Trophoblast cell (in vitro differentiated cells and primary cell): ENCODE measurements at regions not wholly inside any gene's neighbourhood (a gene's known extent, or its start where the extent isn't known, plus 50 kb on each side); places are given as distances from the start of the nearest gene placed in this dataset.

Experiments
- DNase-seq, 2 donors: peaks; one replicate each; pipeline ENCODE4 v3.0.0-alpha.2; 2016
- H2AFZ ChIP-seq: 2 replicates; pipeline ENCODE4 v1.6.1; 2013; ENCODE audit warnings: low read length, moderate library complexity, mild to moderate bottlenecking; ENCODE audit not compliant: insufficient read depth, poor library complexity
- H2AK5ac ChIP-seq: 2 replicates; pipeline ENCODE4 v1.6.1; 2013; ENCODE audit warnings: mild to moderate bottlenecking, low read length
- H2BK120ac ChIP-seq: 2 replicates; pipeline ENCODE4 v1.6.1; 2013; ENCODE audit warnings: low read length, mild to moderate bottlenecking, moderate library complexity; ENCODE audit not compliant: insufficient read depth, poor library complexity
- H2BK12ac ChIP-seq: 2 replicates; pipeline ENCODE4 v1.6.1; 2013; ENCODE audit warnings: mild to moderate bottlenecking, low read length, moderate library complexity
- H2BK5ac ChIP-seq: 2 replicates; pipeline ENCODE4 v1.6.1; 2013; ENCODE audit warnings: low read length, low read depth, moderate library complexity, mild to moderate bottlenecking; ENCODE audit not compliant: poor library complexity
- H3K14ac ChIP-seq: 2 replicates; pipeline ENCODE4 v1.6.1; 2013; ENCODE audit warnings: mild to moderate bottlenecking, low read length
- H3K18ac ChIP-seq: 2 replicates; pipeline ENCODE4 v1.6.1; 2013; ENCODE audit warnings: mild to moderate bottlenecking, low read length
- H3K23ac ChIP-seq: 2 replicates; pipeline ENCODE4 v1.6.1; 2013; ENCODE audit warnings: low read length
- H3K27ac ChIP-seq: 2 replicates; pipeline ENCODE4 v1.5.1; 2013; ENCODE audit warnings: low read depth, mild to moderate bottlenecking, inconsistent platforms, low read length, moderate library complexity
- H3K27me3 ChIP-seq: 2 replicates; pipeline ENCODE4 v1.6.1; 2013; ENCODE audit warnings: inconsistent platforms, mild to moderate bottlenecking, low read length, moderate library complexity; ENCODE audit not compliant: insufficient read depth
- H3K36me3 ChIP-seq, 2 experiments: 1 replicate in 1 of 2; 2 replicates in 1 of 2; pipeline ENCODE4 v1.6.1; 2013; ENCODE audit warnings: low read length in 2 of 2, mild to moderate bottlenecking in 2 of 2, moderate library complexity in 1 of 2; ENCODE audit not compliant: insufficient read depth in 2 of 2, control insufficient read depth in 1 of 2
- H3K4ac ChIP-seq: 2 replicates; pipeline ENCODE4 v1.6.1; 2013; ENCODE audit warnings: low read depth, mild to moderate bottlenecking, low read length, moderate library complexity
- H3K4me1 ChIP-seq, 2 experiments: 1 replicate in 1 of 2; 2 replicates in 1 of 2; pipeline ENCODE4 v1.6.1; 2013; ENCODE audit warnings: low read length in 2 of 2, mild to moderate bottlenecking in 2 of 2, moderate library complexity in 1 of 2; ENCODE audit not compliant: insufficient read depth in 2 of 2, control insufficient read depth in 1 of 2
- H3K4me2 ChIP-seq: 2 replicates; pipeline ENCODE4 v1.6.1; 2013; ENCODE audit warnings: inconsistent platforms, mild to moderate bottlenecking, low read length, moderate library complexity
- H3K4me3 ChIP-seq: 2 replicates; pipeline ENCODE4 v1.5.1; 2013; ENCODE audit warnings: mild to moderate bottlenecking, low read depth, low read length, inconsistent platforms
- H3K79me1 ChIP-seq: one replicate; pipeline ENCODE4 v1.6.1; 2013; ENCODE audit warnings: low read length
- H3K79me2 ChIP-seq: 2 replicates; pipeline ENCODE4 v1.6.1; 2013; ENCODE audit warnings: low read length, mild to moderate bottlenecking; ENCODE audit not compliant: control insufficient read depth, insufficient read depth, poor library complexity
- H3K9ac ChIP-seq: 2 replicates; pipeline ENCODE4 v1.6.1; 2013; ENCODE audit warnings: mild to moderate bottlenecking, low read length
- H3K9me3 ChIP-seq: 2 replicates; pipeline ENCODE4 v1.6.1; 2013; ENCODE audit warnings: low read depth, mild to moderate bottlenecking, control low read depth, inconsistent platforms, low read length; ENCODE audit not compliant: insufficient read depth
- H4K12ac ChIP-seq: 2 replicates; pipeline ENCODE4 v1.6.1; 2013; ENCODE audit warnings: low read depth, mild to moderate bottlenecking, low read length, moderate library complexity
- H4K8ac ChIP-seq: 2 replicates; pipeline ENCODE4 v1.6.1; 2013; ENCODE audit warnings: low read depth, mild to moderate bottlenecking, low read length, moderate library complexity
- H4K91ac ChIP-seq: one replicate; pipeline ENCODE4 v1.6.1; 2013; ENCODE audit warnings: low read depth, mild to moderate bottlenecking, low read length, moderate library complexity
- whole genome bisulfite sequencing: extraction: QIAGEN DNeasy Blood & Tissue Kit; methylation state at CpG from one replicate; pipeline ENCODE4 v1.1.7; 2013; ENCODE audit warnings: missing lambda C conversion rate; ENCODE audit not compliant: insufficient read length, insufficient coverage; ENCODE audit errors: extremely low coverage; 5-methylcytosine and 5-hydroxymethylcytosine counted together

DNA sequence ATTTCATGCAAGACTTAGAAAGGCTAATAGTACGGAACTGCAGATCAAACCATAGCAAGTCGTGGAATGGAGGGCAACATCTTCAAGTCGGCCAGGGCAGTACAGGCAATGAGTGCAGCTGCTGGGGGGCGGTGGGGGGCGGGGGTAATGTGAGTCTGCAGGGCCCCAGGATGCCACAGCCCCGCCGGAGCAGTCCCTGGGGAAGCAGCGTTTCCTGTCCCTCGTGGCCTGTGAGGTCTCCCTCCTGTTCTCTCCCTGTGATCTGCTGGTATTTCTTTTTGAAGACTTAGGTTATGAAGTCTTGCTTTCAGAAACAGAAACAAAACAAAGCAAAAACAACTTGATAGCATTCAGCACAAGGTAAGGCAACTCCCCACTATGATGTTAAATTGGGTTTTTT is 351.9 kb downstream of the FOXA2 start:
- H3K36me3 ChIP-seq: no peaks in the 10 kb centered on the region
- H2BK5ac ChIP-seq: no peak overlapping the region
- no peak overlapping the region for H3K9ac ChIP-seq
- no peaks in the 10 kb centered on the region for H3K79me2 ChIP-seq
- no peak overlapping the region for H3K18ac ChIP-seq
- no peaks in the 10 kb centered on the region for H3K9me3 ChIP-seq
- no peaks in the 10 kb centered on the region for H3K27me3 ChIP-seq
- no peak overlapping the region for H4K91ac ChIP-seq
- H4K12ac ChIP-seq: no peak overlapping the region
- no peak overlapping the region for H2AK5ac ChIP-seq
- no peaks in the 10 kb centered on the region for H3K79me1 ChIP-seq
- no peak overlapping the region for H3K14ac ChIP-seq
- no peak overlapping the region for H2BK12ac ChIP-seq
- H2AFZ ChIP-seq: no peak overlapping the region
- no peak overlapping the region for H3K4me2 ChIP-seq
- no peak overlapping the region for H3K27ac ChIP-seq
- no peak overlapping the region for H3K4ac ChIP-seq
- no peak overlapping the region for H4K8ac ChIP-seq
- H3K23ac ChIP-seq: no peak overlapping the region
- no peak for DNase-seq
- no peaks in the 10 kb centered on the region for H3K4me1 ChIP-seq
- no peak overlapping the region for H2BK120ac ChIP-seq
- no CpG with 5 or more reads among the region's 9 CpGs for WGBS
- H3K4me3 ChIP-seq: no peak overlapping the region

DNA sequence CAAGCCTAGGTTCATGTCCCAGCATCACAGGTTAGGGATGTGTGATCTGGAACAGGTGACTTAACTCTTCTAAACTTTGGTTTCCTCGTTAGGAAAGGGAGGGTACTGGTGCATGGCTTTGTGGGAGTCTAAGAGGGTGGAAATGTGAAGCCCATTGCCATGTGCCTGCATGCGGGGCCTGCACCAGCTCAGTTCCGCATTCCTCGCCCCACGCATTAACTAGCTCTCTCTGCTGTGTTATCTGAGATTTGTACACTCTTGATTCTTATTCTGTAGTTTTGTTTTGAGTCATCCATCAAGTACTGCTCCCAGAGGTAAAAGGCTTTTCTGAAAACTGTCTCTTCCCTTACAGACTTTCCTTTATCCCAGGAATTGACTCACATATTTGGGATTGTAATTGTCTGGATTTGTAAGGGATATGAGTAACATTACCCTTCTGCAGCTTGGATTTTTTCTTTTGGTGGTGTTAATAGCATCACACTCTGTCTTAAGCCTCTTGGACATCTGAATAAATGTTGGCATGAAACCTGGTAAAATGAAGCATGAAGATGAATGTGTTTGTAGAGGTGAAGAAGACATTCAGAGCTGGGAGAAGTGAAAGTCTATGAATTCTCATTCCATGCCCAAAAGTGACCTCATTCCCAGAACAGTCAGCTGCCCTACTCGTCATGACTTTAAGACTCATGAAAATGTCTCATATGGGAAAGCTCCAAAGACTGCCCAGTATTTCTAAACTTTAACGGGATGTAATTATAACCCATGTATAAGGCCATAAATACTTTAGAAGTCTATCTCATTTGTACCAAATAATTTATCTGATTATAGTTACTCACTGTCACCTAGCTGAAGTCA is 357.3 kb downstream of the FOXA2 start:
- Histone ChIP-seq H2BK120ac (no peak overlapping the region), H4K8ac (no peak overlapping the region), H2BK12ac (no peak overlapping the region), H4K12ac (no peak overlapping the region), H3K4me2 (no peak overlapping the region), H3K4me3 (no peak overlapping the region), H3K4ac (no peak overlapping the region), H3K9ac (no peak overlapping the region), H3K4me1 (no peaks in the 10 kb centered on the region), H3K27ac (no peak overlapping the region), H3K14ac (no peak overlapping the region), H3K27me3 (no peaks in the 10 kb centered on the region), H3K79me2 (no peaks in the 10 kb centered on the region), H3K23ac (no peak overlapping the region), H2AK5ac (no peak overlapping the region), H3K9me3 (no peaks in the 10 kb centered on the region), H3K18ac (no peak overlapping the region), H2AFZ (no peak overlapping the region), H4K91ac (no peak overlapping the region), H3K79me1 (no peaks in the 10 kb centered on the region), H2BK5ac (no peak overlapping the region), H3K36me3 (no peaks in the 10 kb centered on the region)
- no CpG with 5 or more reads among the region's 7 CpGs for WGBS
- DNase-seq: no peak

- Histone ChIP-seq H3K4ac (no peak overlapping the region), H3K79me1 (no peaks in the 10 kb centered on the region), H3K9me3 (no peaks in the 10 kb centered on the region), H4K8ac (no peak overlapping the region), H4K12ac (no peak overlapping the region), H3K79me2 (no peaks in the 10 kb centered on the region), H3K27me3 (no peaks in the 10 kb centered on the region), H3K4me3 (no peak overlapping the region), H2AFZ (no peak overlapping the region), H3K36me3 (no peaks in the 10 kb centered on the region), H2AK5ac (no peak overlapping the region), H3K4me1 (no peaks in the 10 kb centered on the region), H3K23ac (no peak overlapping the region), H2BK120ac (no peak overlapping the region), H3K4me2 (no peak overlapping the region), H3K9ac (no peak overlapping the region), H3K27ac (no peak overlapping the region), H2BK12ac (no peak overlapping the region), H3K18ac (no peak overlapping the region), H2BK5ac (no peak overlapping the region), H4K91ac (no peak overlapping the region), H3K14ac (no peak overlapping the region)
- no peak for DNase-seq
- WGBS: no CpG with 5 or more reads among the region's 3 CpGs
Measured at GRCh38 chr20:22223236-22223635, 361.1 kb downstream of the FOXA2 start.

- H4K12ac ChIP-seq: no peak overlapping the region
- no peak for DNase-seq
- WGBS: no CpG with 5 or more reads among the region's 2 CpGs
- no peak overlapping the region for H3K27ac ChIP-seq
- H3K18ac ChIP-seq: no peak overlapping the region
- no peaks in the 10 kb centered on the region for H3K4me1 ChIP-seq
- no peak overlapping the region for H4K91ac ChIP-seq
- no peaks in the 10 kb centered on the region for H3K27me3 ChIP-seq
- no peak overlapping the region for H2BK12ac ChIP-seq
- H3K79me1 ChIP-seq: no peaks in the 10 kb centered on the region
- H3K9me3 ChIP-seq: no peaks in the 10 kb centered on the region
- no peak overlapping the region for H4K8ac ChIP-seq
- no peak overlapping the region for H3K23ac ChIP-seq
- no peak overlapping the region for H3K4me3 ChIP-seq
- no peak overlapping the region for H3K9ac ChIP-seq
- no peak overlapping the region for H3K4ac ChIP-seq
- no peak overlapping the region for H2AFZ ChIP-seq
- no peak overlapping the region for H2BK5ac ChIP-seq
- H2BK120ac ChIP-seq: no peak overlapping the region
- no peaks in the 10 kb centered on the region for H3K36me3 ChIP-seq
- no peak overlapping the region for H3K14ac ChIP-seq
- no peak overlapping the region for H2AK5ac ChIP-seq
- no peak overlapping the region for H3K4me2 ChIP-seq
- no peaks in the 10 kb centered on the region for H3K79me2 ChIP-seq
Measured at GRCh38 chr20:22217712-22218352, 366.5 kb downstream of the FOXA2 start.
